Breast epithelium (tissue), 3 donors: ENCODE measurements at regions not wholly inside any gene's neighbourhood (a gene's known extent, or its start where the extent isn't known, plus 50 kb on each side); places are given as distances from the start of the nearest gene placed in this dataset.

Experiments
- CTCF ChIP-seq, 3 donors: fragments of 450-650 bp; IDR thresholded peaks; one replicate each; pipeline ENCODE4 v1.5.1; 2016 to 2017; ENCODE audit warnings: antibody characterized with exemption in 3 of 3, mild to moderate bottlenecking in 3 of 3, moderate library complexity in 3 of 3
- POLR2AphosphoS5 ChIP-seq, 3 donors: sonication (generic); formaldehyde crosslinking; IDR thresholded peaks; one replicate each; pipeline ENCODE4 v1.6.1; 2017; ENCODE audit warnings: antibody characterized with exemption in 3 of 3

GRCh38 chr1:37102656-37103382 lies 68.5 kb upstream of the GRIK3 start:
- no peak for TF ChIP-seq CTCF (IDR thresholded peaks at IDR 0.05)
- TF ChIP-seq POLR2AphosphoS5 (IDR thresholded peaks at IDR 0.05): no peak
